Ecto neural progenitor cell (in vitro differentiated cells): ENCODE measurements at regions not wholly inside any gene's neighbourhood (a gene's known extent, or its start where the extent isn't known, plus 50 kb on each side); places are given as distances from the start of the nearest gene placed in this dataset.
A peak's percentile ranks its signal among the peaks of the same experiment; 100 is the strongest.
"Not testable (repeated sequence)": the region's sequence is repeated elsewhere in the genome, so short reads cannot be mapped to it uniquely, and the experiment has no call there.

Experiments used
- DNase-seq: peaks from one replicate; pipeline ENCODE4 v3.0.0-alpha.2; 2018; ENCODE audit warnings: low spot score

GRCh38 chr1:115534106-115534505, 107.7 kb upstream of the VANGL1 start:
- no peak for DNase-seq

GRCh38 chr1:115531631-115532264, 110.0 kb upstream of the VANGL1 start:
- DNase-seq, result no peak

DNA sequence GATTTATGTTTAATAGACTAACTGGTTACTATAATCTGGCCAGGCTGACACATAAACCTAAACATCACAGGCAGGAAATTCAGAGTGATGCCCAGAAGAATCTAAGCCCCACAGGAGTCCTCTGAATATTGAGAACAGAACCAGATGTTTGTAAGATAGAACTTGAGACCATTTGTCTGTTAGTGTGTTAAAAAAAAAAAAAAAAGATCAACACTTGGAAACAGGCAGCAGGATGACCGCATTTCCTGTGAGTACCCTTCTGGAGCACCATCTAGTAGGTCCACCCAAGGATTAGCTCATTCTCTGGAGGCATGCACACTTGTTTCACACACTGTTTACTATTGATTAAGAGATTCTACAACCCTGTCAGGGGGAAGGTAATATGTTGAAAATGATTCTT, 111.4 kb upstream of the VANGL1 start:
- no peak for DNase-seq

- DNase-seq, result no peak
Observed at GRCh38 chr1:115529216-115529897, 112.4 kb upstream of the VANGL1 start.

- not testable (repeated sequence) for DNase-seq
Observed at GRCh38 chr1:115528336-115528735, 113.4 kb upstream of the VANGL1 start.

DNA sequence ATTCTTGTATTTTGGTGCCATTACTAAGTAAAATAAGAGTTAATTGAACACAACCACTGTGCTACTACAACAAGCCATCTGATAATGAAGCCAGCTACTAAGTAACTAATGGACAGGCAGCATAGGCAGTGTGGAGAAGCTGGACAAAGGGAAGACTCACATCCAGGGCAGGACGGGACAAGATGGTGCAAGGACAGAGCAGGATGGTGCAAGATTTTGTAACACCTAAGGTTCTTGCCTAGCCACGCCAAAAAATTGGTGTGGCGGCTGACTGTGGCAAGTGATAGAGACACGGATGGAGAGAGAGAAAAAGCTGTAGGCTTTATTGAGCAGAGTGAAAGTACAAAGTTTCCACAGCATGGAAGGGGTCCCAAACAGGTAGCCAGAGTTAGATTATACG, 114.0 kb upstream of the VANGL1 start:
- no peak for DNase-seq

GRCh38 chr1:115526900-115527299, 114.9 kb upstream of the VANGL1 start:
- DNase-seq, result no peak

GRCh38 chr1:115524236-115524635, 117.5 kb upstream of the VANGL1 start:
- no peak for DNase-seq

DNA sequence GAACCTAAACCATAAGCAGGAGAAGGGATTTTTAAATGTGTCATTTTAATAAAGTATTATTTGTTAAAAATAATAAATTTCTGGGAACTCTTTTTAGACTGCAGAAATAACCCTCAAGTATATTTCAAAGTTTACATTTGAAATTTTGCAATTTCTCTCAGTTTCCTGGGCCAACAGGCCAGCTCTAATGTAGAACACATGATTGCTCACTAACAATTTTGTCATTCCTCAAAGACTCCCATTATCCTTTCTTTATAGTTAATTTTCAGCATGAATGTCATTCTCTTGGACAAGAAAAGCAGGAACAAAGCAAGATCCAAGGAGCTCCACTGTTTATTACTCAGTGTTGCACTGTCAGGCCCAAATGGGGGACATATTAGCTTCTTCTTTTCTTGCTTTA, 119.4 kb upstream of the VANGL1 start:
- DNase-seq, result no peak

DNA sequence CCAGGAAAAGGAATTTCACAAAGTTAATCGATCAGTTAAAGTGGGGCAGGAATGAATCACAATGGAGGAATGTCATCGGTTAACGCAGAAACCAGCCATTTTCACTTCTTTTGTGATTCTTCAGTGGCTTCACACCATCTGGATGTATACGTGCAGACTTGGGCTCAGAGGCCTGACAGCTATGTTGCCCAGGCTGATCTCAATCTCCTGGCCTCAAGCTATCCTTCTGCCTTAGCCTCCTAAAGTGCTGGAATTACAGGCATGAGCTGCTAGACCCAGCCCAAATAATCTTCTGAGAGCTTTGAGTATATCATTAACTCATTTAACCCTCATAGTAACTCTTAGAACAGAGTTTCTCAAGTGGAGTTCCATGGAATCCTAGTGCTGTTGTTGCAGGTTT, 126.5 kb upstream of the VANGL1 start:
- no peak for DNase-seq

- not testable (repeated sequence) for DNase-seq
Observed at GRCh38 chr1:115510226-115510625, 131.5 kb upstream of the VANGL1 start.

DNA sequence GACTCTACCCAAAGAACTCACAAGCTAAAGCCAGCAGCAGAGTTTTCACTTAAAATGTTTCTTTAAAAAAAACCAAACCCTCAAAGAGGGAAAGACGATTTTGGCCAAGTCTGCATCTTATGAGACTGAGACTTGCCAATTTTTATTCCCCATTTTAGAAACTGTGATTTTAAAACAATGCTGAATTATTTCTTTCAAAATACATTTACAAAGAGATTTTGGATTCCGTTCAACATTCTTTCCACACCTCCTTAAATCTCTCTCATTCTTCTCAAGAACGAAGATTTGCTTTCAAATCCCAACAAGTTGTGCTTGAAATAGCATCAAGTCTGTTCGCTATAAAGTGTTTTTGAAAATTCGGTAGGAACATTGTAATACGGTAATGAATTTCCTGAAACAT, 133.9 kb upstream of the VANGL1 start:
- DNase-seq, result no peak

DNA sequence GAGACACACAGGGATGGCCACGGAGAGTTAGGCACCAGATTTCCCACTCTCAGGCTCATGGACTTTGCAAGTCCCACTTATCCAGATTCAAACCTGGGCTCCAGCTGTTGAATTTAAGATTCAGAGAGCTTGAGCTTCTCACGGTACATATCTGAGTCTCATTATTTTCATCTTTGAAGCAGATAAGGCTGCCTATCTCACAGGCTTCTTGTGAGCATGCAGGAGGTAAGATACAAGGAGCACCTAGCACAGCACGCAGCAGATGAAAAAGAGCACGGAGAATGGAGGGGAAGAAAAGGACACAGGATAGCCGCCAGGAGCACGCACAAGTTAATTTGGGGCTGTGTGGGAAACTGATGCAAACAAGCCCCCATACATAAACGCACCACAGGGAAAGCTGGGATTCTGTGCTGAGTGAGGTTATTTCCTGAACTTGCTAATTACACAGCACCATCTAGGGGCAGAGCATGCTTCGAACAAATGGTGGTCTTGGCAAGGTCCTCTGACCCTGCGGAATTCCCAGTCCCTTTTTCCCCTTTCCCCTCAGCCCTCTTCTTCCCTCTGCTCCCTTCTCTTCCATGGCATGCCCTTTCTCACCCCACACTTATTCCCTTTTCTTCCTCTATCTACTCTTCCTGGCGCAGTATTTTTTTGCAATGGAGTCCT, 134.7 kb upstream of the VANGL1 start:
- DNase-seq, result peak; percentile 55

DNA sequence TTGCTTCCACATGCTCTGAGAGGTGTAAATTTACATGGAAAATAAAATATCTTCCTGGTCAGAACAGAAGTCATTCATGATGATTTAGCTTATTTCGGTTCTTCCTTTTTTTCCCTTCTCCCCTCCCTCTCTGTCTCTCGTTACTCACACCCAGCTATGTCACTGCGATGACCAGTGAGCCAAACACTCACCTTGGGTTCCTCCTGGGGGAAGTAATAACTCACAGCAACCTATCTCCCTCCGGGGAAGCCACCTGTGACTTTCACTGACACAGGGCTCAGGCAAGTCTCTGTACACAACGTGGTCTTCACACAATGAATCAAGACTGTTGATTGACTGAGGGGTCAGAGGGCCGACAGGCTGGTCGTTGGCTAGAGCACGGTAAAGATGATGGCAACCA, 135.3 kb upstream of the VANGL1 start:
- no peak for DNase-seq

GRCh38 chr1:115505148-115505571, 136.6 kb upstream of the VANGL1 start:
- no peak for DNase-seq

GRCh38 chr1:115502183-115502582, 139.6 kb upstream of the VANGL1 start:
- DNase-seq, result not testable (repeated sequence)

DNA sequence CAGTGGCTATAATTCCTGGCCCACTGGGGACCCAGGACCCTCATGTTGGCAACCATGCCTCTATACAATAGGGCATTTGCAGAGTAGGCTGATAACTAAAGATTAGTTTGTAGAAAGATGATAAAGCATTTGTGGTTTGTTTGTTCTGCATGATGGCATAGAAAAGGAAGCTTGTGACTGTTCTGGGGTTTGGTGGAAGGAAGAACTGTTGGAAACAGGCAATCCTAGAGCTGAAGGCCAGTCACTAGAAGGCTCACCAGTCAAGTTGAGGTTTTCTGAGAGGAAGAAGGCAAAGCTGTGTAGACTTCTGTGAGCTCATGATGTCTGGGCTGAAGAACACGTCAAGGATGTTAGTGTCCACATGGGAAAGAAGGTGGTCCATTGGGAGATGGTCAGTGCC, 140.3 kb upstream of the VANGL1 start:
- no peak for DNase-seq

GRCh38 chr1:115499253-115499652, 142.5 kb upstream of the VANGL1 start:
- no peak for DNase-seq

DNA sequence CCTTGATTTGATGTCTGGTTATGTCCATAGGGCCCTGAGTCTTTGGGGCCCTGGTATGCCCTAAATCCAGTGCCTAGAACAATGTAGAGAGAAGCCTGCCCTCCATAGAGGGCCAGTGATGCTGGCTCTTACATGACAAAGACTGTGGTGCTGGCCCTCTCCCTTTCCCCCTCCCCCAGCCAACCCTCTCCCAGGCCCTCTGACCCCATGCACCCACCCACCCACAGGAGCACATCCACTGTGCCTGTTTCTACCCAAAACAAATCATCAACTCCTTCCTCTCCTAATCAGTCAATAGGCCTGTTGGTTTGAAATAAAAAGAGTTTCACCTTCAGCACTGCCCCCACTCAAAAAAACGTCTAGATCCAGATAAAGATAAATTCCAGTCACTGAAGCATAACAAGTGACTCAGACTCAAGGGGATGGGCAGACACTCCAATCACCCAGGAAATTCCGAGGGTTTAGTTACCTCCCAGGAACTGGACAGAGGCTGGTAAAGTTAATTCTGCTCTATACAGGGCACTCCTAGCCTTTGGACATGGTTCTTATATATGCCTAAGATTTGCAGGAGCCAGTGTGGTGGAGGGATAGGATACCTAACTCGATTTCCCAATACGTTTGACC, 144.8 kb upstream of the VANGL1 start:
- no peak for DNase-seq

DNA sequence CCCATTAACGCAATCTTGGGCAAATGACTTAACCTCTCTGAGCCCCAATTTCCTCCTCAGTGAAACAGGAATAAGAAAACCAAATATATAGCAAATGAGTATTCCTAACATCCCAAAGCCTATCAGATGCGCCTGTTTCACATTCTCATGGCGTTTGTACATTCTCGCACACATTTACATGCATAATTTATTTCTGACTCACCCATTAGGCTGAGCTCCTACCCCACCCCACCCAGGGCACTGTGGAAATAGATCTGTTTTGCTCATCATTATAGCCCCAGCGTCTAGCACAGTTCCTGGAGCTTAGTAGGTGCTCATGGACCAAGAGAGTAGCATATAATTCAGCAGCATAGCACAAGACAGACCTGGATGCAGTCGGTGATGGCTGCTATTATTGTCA, 146.1 kb upstream of the VANGL1 start:
- no peak for DNase-seq

DNA sequence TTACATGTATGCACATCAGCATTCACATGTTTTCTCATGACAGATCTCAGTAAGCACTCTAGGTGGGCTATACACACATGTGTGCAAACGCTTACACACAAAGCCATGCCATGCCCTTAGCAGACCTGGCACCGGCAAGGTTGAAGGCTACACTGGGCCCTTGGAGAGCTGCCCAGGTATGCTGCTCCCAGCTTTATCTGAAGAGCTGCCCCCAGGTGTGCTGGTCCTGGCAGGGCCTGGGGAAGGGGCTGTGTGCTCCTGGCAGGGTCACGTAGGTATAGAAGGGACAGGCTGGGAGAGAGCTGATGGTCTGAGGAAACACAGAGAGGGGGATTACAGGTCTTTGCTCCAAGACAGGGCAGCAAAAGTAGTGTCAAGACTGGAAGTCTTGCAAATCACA, 146.7 kb upstream of the VANGL1 start:
- no peak for DNase-seq

DNA sequence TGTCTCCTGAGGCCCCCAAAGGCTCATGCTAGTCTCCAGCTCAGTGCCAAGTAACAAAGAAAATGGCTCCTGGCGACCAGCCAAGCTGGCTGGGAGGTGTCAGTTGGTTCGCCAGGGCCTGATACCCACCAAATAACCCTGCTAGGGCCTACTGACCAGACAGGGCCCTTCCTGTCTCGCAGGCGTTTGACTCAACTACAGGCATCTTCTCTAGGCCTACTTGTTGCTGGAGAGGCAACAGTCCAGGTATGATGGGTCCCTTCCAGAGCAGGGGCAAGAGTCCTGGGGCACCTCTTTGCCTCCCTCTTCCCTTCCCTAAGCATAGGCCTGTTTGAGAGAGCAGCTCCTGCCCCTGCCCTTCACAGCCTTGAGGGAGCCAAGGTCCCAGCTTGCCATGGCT, 147.9 kb upstream of the VANGL1 start:
- DNase-seq, result no peak

- DNase-seq, result no peak
Observed at GRCh38 chr1:115492880-115493279, 148.9 kb upstream of the VANGL1 start.
